IMR-90 (cell line): ENCODE measurements at regions not wholly inside any gene's neighbourhood (a gene's known extent, or its start where the extent isn't known, plus 50 kb on each side); places are given as distances from the start of the nearest gene placed in this dataset.

Experiments used
- ATAC-seq: fragments of 200-7000 bp; cut with Tn5 transposase; 2 replicates; pipeline ENCODE4 v1.9.1; 2020; ENCODE audit warnings: low read depth, mild to moderate bottlenecking, moderate library complexity
- BruUV-seq: library from RNA; stranded (reverse); fragments of 400-500 nt; replicated peaks from 2 replicates; lab custom pipeline; 2021; lab: Mats Ljungman, UMichigan
- CTCF ChIA-PET: fragments of 300-600 bp; formaldehyde crosslinking; extraction: SDS; loops from one replicate; lab custom pipeline; 2021; ENCODE audit warnings: antibody characterized with exemption; lab: Yijun Ruan, JAX
- POLR2A ChIA-PET: fragments of 300-600 bp; sonication (Branson Sonifier 250); formaldehyde crosslinking; loops from one replicate; lab custom pipeline; 2022; ENCODE audit warnings: antibody characterized with exemption; ENCODE audit not compliant: unreplicated experiment; lab: Charles Lee
- DNase-seq: peaks from one replicate; pipeline ENCODE4 v3.0.0; 2013
- H2AFZ ChIP-seq: replicated peaks from 2 replicates; pipeline ENCODE3; 2013; ENCODE audit warnings: low read length, mild to moderate bottlenecking; ENCODE audit not compliant: poor library complexity
- H2AK5ac ChIP-seq: 2 replicates; pipeline ENCODE4 v1.6.1; 2013; ENCODE audit warnings: low read depth, low read length, inconsistent platforms
- H2AK9ac ChIP-seq: replicated peaks from 2 replicates; pipeline ENCODE3; 2013; ENCODE audit warnings: mild to moderate bottlenecking, low read depth, low read length, moderate library complexity; ENCODE audit not compliant: poor library complexity
- H2BK120ac ChIP-seq: 2 replicates; pipeline ENCODE4 v1.6.1; 2013; ENCODE audit warnings: low read depth, low read length, inconsistent platforms
- H2BK15ac ChIP-seq: 3 replicates; pipeline ENCODE4 v1.6.1; 2013; ENCODE audit warnings: low read depth, low read length, inconsistent platforms
- H2BK20ac ChIP-seq: 2 replicates; pipeline ENCODE4 v1.6.1; 2013; ENCODE audit warnings: low read depth, mild to moderate bottlenecking, inconsistent platforms, low read length, moderate library complexity
- H2BK5ac ChIP-seq: 2 replicates; pipeline ENCODE4 v1.6.1; 2013; ENCODE audit warnings: mild to moderate bottlenecking, low read depth, low read length, inconsistent platforms; ENCODE audit not compliant: poor library complexity, severe bottlenecking
- H3K14ac ChIP-seq: replicated peaks from 2 replicates; pipeline ENCODE4 v1.6.1; 2013; ENCODE audit warnings: low read depth, low read length, inconsistent platforms
- H3K18ac ChIP-seq: 2 replicates; pipeline ENCODE4 v1.6.1; 2013; ENCODE audit warnings: low read depth, low read length, control low read depth
- H3K23ac ChIP-seq: 2 replicates; pipeline ENCODE4 v1.6.1; 2013; ENCODE audit warnings: low read depth, low read length, inconsistent platforms
- H3K27ac ChIP-seq: 2 replicates; pipeline ENCODE4 v1.5.1; 2013; ENCODE audit warnings: mild to moderate bottlenecking, control low read depth, low read length; ENCODE audit not compliant: insufficient read depth
- H3K27me3 ChIP-seq: 2 replicates; pipeline ENCODE4 v1.6.1; 2013; ENCODE audit warnings: low read length; ENCODE audit not compliant: control insufficient read depth, insufficient read depth
- H3K36me3 ChIP-seq: 2 replicates; pipeline ENCODE4 v1.6.1; 2013; ENCODE audit warnings: low read length, mixed read lengths; ENCODE audit not compliant: control insufficient read depth, insufficient read depth
- H3K4ac ChIP-seq: 2 replicates; pipeline ENCODE4 v1.6.1; 2013; ENCODE audit warnings: low read depth, low read length, inconsistent platforms
- H3K4me1 ChIP-seq: 2 replicates; pipeline ENCODE4 v1.6.1; 2013; ENCODE audit warnings: low read length, mixed read lengths; ENCODE audit not compliant: control insufficient read depth, insufficient read depth
- H3K4me2 ChIP-seq: 2 replicates; pipeline ENCODE4 v1.6.1; 2013; ENCODE audit warnings: low read depth, mild to moderate bottlenecking, control low read depth, low read length, moderate library complexity
- H3K4me3 ChIP-seq: 2 replicates; pipeline ENCODE4 v1.5.1; 2013; ENCODE audit warnings: low read depth, mild to moderate bottlenecking, control low read depth, low read length, moderate library complexity; ENCODE audit not compliant: insufficient read depth
- H3K56ac ChIP-seq: 2 replicates; pipeline ENCODE4 v1.6.1; 2013; ENCODE audit warnings: low read length, inconsistent platforms; ENCODE audit not compliant: insufficient read depth; ENCODE audit errors: extremely low read depth
- H3K79me1 ChIP-seq, 2 experiments: 2 replicates each; pipeline ENCODE4 v1.6.1; 2013; ENCODE audit warnings: low read length in 2 of 2, inconsistent platforms in 1 of 2, low read depth in 1 of 2
- H3K9ac ChIP-seq: 2 replicates; pipeline ENCODE4 v1.6.1; 2013; ENCODE audit warnings: low read depth, low read length, control low read depth
- H3K9me1 ChIP-seq: 2 replicates; pipeline ENCODE4 v1.6.1; 2013; ENCODE audit warnings: low read length, inconsistent platforms; ENCODE audit not compliant: insufficient read depth
- H3K9me3 ChIP-seq: 2 replicates; pipeline ENCODE4 v1.6.1; 2013; ENCODE audit warnings: low read length; ENCODE audit not compliant: control insufficient read depth, insufficient read depth
- H4K20me1 ChIP-seq: 2 replicates; pipeline ENCODE4 v1.6.1; 2013; ENCODE audit warnings: low read length, inconsistent platforms; ENCODE audit not compliant: insufficient read depth
- H4K5ac ChIP-seq: 2 replicates; pipeline ENCODE4 v1.6.1; 2013; ENCODE audit warnings: mild to moderate bottlenecking, low read depth, low read length, control low read depth
- H4K8ac ChIP-seq, 2 experiments: 2 replicates each; pipeline ENCODE4 v1.6.1; 2013; ENCODE audit warnings: low read depth in 2 of 2, low read length in 2 of 2, control low read depth in 1 of 2, inconsistent platforms in 1 of 2
- H4K91ac ChIP-seq: 2 replicates; pipeline ENCODE4 v1.6.1; 2013; ENCODE audit warnings: low read depth, low read length, inconsistent platforms; ENCODE audit not compliant: insufficient read depth
- CHD1 ChIP-seq: IDR thresholded peaks from 2 replicates; pipeline ENCODE4 v1.6.1; 2012; ENCODE audit warnings: low read depth, low read length, improper control_type of control experiment
- FOS ChIP-seq: fragments of 150-350 bp; IDR thresholded peaks from 2 replicates; pipeline ENCODE4 v1.6.1; 2016; ENCODE audit warnings: low read depth, low read length
- MAFK ChIP-seq: IDR thresholded peaks from 2 replicates; pipeline ENCODE4 v1.6.1; 2012; ENCODE audit warnings: low read depth, low read length, improper control_type of control experiment
- MAZ ChIP-seq: IDR thresholded peaks from 2 replicates; pipeline ENCODE4 v1.6.1; 2012; ENCODE audit warnings: low read depth, mild to moderate bottlenecking, low read length, improper control_type of control experiment, moderate library complexity, borderline replicate concordance
- RCOR1 ChIP-seq: IDR thresholded peaks from 2 replicates; pipeline ENCODE4 v1.6.1; 2012; ENCODE audit warnings: mild to moderate bottlenecking, low read length, improper control_type of control experiment; ENCODE audit not compliant: insufficient replicate concordance
- WGBS, 2 experiments: methylation state at CpG; one replicate each; pipeline versions ENCODE4 v1.1.5 to v1.1.7; 2013; ENCODE audit warnings: missing lambda C conversion rate in 2 of 2; ENCODE audit not compliant: insufficient read length in 1 of 2; ENCODE audit errors: extremely low coverage in 2 of 2; 5-methylcytosine and 5-hydroxymethylcytosine counted together
- dilution Hi-C: fragments of 300-500 bp; cut with HindIII; formaldehyde crosslinking; loops from one replicate; pipeline ENCODE4 v1.14.3; 2018; ENCODE audit warnings: low sequenced_read_pairs; ENCODE audit not compliant: unreplicated experiment
- in situ Hi-C: fragments of 300-500 bp; cut with MboI; formaldehyde crosslinking; loops from 3 replicates; pipeline ENCODE4 v1.14.3; 2019; ENCODE audit warnings: low sequenced_read_pairs, inconsistent platforms, mixed read lengths
- intact Hi-C: fragments of 100-400 bp; cut with micrococcal nuclease; formaldehyde crosslinking; loops from 2 replicates; pipeline ENCODE4 v1.10.0; 2022

- no CpG with 5 or more reads among the region's 3 CpGs for WGBS, 2 experiments
- peak overlapping the region; percentile 82 for H4K5ac ChIP-seq
- peak overlapping the region; percentile 84 for H3K27ac ChIP-seq
- peak overlapping the region; percentile 89 for H3K18ac ChIP-seq
- peaks cover 19% of the 10 kb centered on the region for H3K9me1 ChIP-seq
- no peaks in the 10 kb centered on the region for H3K79me1 ChIP-seq
- H2AK9ac ChIP-seq, result peak overlapping the region; percentile 87
- peak overlapping the region; percentile 94 for H2AK5ac ChIP-seq
- peak overlapping the region; percentile 98 for H2BK120ac ChIP-seq
- H3K56ac ChIP-seq, result peak overlapping the region; percentile 79
- H3K23ac ChIP-seq, result peak overlapping the region; percentile 98
- BruUV-seq, result no TSS peak
- H3K9me3 ChIP-seq, result no peaks in the 10 kb centered on the region
- dilution Hi-C loops, result no loop called here
- no peaks in the 10 kb centered on the region for H3K27me3 ChIP-seq
- peaks cover 22% of the 10 kb centered on the region for H3K4me1 ChIP-seq
- peak overlapping the region; percentile 31; the same call in 1 of the 2 replicates for H3K9ac ChIP-seq
- peak overlapping the region; percentile 73 for H3K4me2 ChIP-seq
- H3K4me3 ChIP-seq, result no peak overlapping the region; the same call in 1 of the 2 replicates
- peak overlapping the region; percentile 57; the same call in 2 of the 3 replicates for H2BK15ac ChIP-seq
- ATAC-seq, result peak; percentile 74
- peak overlapping the region; percentile 96 for H4K91ac ChIP-seq
- H4K8ac ChIP-seq, result peak overlapping the region; percentile 78 to 98
- TF ChIP-seq MAFK (0 out of 2 replicates have a peak, but pooled peaks have one; percentile 9), MAZ (no peak), RCOR1 (no peak), CHD1 (no peak), FOS (peak; percentile 61; the same call in 1 of the 2 replicates)
- intact Hi-C loops, result loop anchor here (2.0 kb wide), 1 partner anchor 63 kb away; the partner anchor contains the start of gene WDR26
- H2BK20ac ChIP-seq, result peak overlapping the region; percentile 96
- peak; percentile 90 for DNase-seq
- H3K36me3 ChIP-seq, result no peaks in the 10 kb centered on the region
- peak overlapping the region; percentile 98 for H2BK5ac ChIP-seq
- in situ Hi-C loops, result loop anchor here (25.0 kb wide), 1 partner anchor 914 kb away; no protein-coding TSS in a partner anchor
- POLR2A ChIA-PET, result interaction anchor here (0.6 to 0.9 kb wide), 2 partner anchors 9 to 69 kb away, joined by 3 to 4 read pairs; no protein-coding TSS in a partner anchor
- no peaks in the 10 kb centered on the region for H4K20me1 ChIP-seq
- H3K14ac ChIP-seq, result peak overlapping the region; percentile 94
- H2AFZ ChIP-seq, result peak overlapping the region; percentile 88
- H3K4ac ChIP-seq, result peak overlapping the region; percentile 98
- CTCF ChIA-PET, result interaction anchor here (1.3 to 1.6 kb wide), 2 partner anchors 41 to 146 kb away, joined by 3 to 8 read pairs; no protein-coding TSS in a partner anchor
Observed at GRCh38 chr1:224497714-224498573, 63.3 kb upstream of the WDR26 start.
